ENCODE measurements at regions not wholly inside any gene's neighbourhood (a gene's known extent, or its start where the extent isn't known, plus 50 kb on each side); places are given as distances from the start of the nearest gene placed in this dataset.

GRCh38 chr1:195428927-195429326 lies 1179.3 kb downstream of the KCNT2 start:
- TF ChIP-seq, protein P1, sequence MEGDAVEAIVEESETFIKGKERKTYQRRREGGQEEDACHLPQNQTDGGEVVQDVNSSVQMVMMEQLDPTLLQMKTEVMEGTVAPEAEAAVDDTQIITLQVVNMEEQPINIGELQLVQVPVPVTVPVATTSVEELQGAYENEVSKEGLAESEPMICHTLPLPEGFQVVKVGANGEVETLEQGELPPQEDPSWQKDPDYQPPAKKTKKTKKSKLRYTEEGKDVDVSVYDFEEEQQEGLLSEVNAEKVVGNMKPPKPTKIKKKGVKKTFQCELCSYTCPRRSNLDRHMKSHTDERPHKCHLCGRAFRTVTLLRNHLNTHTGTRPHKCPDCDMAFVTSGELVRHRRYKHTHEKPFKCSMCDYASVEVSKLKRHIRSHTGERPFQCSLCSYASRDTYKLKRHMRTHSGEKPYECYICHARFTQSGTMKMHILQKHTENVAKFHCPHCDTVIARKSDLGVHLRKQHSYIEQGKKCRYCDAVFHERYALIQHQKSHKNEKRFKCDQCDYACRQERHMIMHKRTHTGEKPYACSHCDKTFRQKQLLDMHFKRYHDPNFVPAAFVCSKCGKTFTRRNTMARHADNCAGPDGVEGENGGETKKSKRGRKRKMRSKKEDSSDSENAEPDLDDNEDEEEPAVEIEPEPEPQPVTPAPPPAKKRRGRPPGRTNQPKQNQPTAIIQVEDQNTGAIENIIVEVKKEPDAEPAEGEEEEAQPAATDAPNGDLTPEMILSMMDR (IDR thresholded peaks at IDR 0.05; ENCODE audit: extremely low read depth in 1 of 2, insufficient read depth in 1 of 2, low read depth in 1 of 2, low read length in 2 of 2): no peak
- TF ChIP-seq, protein P2, sequence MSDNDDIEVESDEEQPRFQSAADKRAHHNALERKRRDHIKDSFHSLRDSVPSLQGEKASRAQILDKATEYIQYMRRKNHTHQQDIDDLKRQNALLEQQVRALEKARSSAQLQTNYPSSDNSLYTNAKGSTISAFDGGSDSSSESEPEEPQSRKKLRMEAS (IDR thresholded peaks at IDR 0.05; ENCODE audit: insufficient read depth, insufficient read length): no peak
- TF ChIP-seq POLR2AphosphoS5 (IDR thresholded peaks at IDR 0.05; ENCODE audit: insufficient read depth, low read depth, low read length): no peak
- no peak for TF ChIP-seq EZH2 (IDR thresholded peaks at IDR 0.05; ENCODE audit: borderline replicate concordance, low read depth, low read length, severe bottlenecking)
